HG02852 (cell line): ENCODE measurements at regions not wholly inside any gene's neighbourhood (a gene's known extent, or its start where the extent isn't known, plus 50 kb on each side); places are given as distances from the start of the nearest gene placed in this dataset.

ENCODE experiments used
- ATAC-seq: cut with Tn5 transposase; IDR thresholded peaks from one replicate; pipeline ENCODE4 v1.9.1; 2021; ENCODE audit warnings: mild to moderate bottlenecking, moderate library complexity; ENCODE audit not compliant: unreplicated experiment

DNA sequence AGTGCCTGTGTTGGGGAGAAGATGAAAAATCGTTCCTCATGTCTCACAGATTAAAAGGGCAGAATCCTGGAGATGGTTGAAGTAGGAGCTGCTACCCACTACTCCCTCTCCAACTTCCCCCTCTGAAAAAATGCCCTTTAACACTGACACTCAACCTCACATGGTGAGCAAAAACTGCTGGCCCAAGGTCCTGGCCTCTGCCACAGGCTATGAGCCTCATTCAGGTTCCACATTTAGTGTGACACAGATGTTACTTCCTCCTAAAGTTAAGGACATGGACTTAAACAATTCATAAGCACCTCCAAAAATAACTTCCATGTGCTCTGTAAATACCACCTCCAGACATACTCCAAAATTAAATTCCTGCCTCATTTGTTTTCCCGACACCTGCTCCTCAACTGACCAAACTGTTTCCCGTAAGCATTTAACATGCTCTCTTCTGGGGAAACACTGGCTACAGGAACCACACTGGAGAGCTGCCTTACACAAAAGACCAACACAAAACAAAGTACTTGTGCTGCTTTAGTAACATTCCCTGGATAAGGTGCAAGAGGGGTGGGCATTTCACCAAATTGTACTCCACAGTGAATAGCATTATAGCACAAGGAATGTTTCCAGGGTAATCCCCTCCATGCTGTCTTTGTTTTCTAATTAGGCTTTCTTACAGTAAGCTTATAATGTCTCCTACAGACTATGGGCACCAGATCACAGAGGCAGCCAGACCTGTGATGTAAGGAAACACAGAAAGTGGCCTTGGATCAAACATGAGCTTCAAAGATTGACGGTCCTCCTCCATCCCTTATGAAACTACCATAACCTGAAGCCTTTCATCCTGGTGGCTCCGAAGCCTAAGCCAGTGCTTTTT lies 57.0 kb downstream of the PHLDA1 start:
- ATAC-seq, result no peak

DNA sequence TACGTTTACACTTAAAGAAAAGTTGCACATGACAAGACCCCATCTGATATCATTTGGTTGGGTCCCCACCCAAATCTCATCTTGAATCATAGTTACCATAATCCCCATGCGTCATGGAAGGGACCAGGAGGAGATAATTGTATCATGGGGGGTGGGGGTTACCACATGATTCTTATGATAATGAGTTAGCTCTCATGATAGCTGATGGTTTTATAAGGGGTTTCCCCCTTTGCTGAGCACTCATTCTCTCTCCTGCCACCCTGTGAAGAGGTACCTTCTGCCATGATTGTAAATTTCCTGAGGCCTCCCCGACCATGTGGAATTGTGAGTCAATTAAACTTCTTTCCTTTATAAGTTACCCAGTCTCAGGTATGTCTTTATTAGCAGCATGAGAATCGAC lies 60.3 kb downstream of the PHLDA1 start:
- no peak for ATAC-seq

DNA sequence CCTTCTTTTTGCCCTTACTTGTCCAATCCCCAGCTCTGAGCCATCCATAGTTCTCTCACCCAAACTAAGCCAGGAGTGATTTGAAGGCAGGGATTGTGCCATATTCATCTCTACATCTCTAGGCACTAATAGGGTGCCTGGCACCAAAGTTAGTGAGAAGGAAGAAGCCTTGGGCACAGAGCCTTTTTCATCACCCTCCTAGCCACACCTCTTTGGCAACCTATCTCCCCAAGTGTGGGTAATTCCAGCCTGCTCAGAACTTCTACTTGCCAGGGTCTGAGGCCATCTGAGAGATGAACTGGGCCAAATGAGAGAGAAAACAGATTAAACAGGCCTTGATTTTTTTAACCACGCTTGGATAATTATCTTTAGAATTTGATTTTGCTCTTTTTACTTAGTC lies 61.3 kb downstream of the PHLDA1 start:
- ATAC-seq, result no peak

DNA sequence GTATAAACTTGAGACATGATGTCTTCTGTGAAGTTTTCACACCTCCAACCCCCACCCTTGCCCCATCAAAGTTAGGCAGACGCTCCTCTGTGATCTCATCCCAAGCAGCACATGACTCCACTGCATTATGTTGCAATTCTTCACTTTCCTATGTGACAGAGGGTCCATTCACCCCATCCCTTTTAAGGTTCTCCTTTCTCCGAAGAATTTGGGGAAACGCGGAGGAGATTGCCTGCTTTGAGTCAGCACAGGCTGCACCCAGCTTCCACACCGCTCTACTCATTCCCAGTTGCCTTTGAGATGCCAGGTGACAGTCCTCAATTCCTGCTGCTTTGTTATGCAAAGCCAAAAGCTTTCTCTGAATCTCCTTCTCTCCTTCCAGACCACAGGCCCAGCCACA lies 61.8 kb downstream of the PHLDA1 start:
- no peak for ATAC-seq

DNA sequence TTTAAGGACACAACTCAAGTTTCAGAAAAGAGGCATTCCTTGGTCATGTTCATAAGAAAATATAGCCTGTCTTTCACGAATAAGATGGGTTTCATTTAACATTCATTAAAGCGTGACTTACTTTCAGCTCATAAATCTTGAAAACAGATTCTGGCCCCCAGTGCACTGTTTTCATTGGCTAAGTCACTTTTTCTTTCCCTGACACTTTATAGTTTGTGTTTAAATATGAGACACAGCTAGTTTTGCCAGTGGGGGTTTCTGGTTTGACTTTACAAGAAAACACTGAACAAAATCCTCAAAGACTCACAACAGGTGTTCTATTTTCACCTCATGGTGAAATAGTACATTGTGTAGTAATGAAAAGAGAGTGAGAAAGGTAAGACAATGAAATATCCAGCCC lies 65.9 kb downstream of the PHLDA1 start:
- ATAC-seq, result no peak

DNA sequence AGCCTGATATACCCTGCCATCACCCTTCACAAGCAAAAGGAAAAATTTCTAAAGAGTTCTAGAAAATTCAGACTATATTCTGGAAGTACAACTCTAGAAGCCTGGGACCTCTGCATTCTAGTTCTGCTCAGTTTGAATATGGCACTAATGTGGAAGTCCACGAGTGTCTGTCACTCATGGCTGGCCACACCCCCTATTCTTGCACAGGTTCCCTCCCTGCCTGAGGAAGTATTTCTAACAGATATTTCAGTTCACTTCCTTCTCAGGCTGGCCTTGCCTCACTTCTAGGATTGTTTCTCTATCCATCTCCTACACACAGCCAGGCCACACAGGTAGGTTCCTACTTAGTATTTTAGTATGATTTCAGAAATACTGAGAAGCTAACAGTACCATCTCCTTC lies 67.4 kb downstream of the PHLDA1 start:
- no peak for ATAC-seq

DNA sequence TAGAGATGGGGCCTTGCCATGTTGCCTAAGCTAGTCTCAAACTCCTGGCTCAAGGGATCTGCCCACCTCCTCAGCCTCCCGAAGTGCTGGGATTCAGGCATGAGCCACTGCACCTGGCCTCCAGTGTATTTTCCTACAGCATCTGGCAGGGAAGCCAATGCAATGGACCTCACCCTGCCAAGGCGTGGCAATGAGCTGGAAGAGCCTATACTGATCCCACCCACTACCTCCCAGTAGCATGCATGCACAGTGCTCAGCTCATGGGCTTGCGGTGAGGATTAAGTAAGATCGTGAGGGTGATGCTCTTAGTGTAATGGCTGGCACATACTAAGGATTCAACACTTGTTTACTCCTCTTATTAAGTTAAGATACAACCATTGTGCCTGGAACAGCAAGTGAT lies 69.7 kb downstream of the PHLDA1 start:
- no peak for ATAC-seq

DNA sequence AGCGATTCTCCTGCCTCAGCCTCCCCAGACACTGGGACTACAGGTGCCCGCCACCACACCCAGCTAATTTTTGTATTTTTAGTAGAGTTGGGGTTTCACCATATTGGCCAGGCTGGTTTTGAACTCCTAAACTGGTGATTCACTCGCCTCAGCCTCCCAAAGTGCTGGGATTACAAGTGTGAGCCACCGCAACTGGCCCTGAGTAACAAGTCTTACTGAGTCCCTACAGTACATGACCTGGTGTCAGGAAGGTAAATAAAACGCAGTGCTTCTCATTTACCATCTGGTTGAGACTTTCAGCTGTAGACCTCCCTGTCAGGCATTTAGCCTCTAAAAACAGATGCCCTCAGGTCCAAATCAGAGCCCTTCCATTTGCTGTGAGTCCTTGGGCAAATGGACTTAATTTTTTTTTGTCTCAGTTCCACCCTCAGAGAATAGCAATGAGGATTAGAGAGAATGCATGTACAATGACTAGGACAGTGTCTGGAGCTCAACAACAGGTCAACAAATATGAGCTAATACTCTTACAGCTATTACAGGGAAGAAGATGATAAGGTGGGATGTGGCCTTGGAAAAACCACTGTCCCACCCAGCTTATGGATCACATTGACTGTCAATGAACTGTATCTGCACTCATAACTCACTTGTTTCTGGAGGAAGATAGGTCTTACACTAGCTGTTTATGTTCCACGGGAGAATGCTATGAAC lies 70.5 kb downstream of the PHLDA1 start:
- ATAC-seq, result no peak

DNA sequence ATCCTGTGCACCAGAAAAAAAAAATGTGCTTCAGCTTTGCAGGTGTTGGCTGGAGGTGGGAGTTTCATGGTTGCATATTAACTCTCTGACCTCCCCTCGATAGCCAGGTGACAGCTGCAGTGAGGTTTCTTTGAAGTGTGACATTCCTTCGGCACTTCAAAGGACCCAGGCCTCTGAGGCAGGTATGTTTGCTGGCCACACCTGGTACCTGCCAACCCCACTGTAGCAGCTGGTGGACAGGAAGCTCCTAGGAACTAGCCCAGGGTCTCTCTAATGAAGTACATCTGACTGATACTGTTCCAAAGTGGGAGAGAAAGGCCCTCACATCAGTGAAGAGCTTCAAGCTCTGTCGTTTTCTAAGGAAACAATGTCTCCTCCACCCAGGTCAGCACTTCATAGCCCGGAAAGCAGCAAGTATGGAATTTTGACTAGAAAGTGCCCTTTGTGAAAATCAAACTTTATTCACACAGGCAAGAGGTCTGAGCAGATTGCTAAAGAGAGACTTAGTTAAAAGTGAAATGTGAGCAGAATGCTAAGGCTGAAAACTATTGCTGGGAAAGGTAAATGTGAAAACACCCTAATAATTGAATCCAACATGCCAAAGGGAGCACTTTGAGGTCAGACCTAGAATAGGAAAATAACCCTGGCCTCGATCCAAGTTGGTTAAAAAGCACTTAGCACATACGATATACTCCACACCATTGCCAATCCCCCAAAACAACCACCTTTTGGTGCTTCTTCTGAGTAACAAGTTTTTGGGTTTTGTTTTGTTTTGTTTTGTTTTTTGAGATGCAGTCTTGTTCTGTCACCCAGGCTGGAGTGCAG lies 71.3 kb downstream of the PHLDA1 start:
- ATAC-seq, result no peak

DNA sequence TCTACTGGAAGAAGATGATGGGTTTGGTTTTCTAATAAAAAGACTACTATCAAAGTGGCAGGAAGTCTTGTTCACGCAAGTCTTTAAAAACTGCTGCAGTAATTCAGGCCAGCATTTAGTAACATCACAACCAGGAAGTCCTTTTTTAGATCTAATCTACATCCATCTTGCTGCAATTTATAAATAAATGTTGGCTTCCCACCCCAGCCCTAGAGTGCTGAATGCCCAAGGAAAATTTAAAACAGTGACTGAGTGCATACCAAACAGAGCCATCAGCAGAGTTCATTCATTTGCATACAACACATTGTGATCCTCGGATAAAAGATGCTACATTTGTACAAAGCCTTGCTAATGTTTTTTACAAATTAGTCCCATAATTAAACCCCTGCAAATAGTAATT lies 72.1 kb downstream of the PHLDA1 start:
- ATAC-seq, result no peak

DNA sequence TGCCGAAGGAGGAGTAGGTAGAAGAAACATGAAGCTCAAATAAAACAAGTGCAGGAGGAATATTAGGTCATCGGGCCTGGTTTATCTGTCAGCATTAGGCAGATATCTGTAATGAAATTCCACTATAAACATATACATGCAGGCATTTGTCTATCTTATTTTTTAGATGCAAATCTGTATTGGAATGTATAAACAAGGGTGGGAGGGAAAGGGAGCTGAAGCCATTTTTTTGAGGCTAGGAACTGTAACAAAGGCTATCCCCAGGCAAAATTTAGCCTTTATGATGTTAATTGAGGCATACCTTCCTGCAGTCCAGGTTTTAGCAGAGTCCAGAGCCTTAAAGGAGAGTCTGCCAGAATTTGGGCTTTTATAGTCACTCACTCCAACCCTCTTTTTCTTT lies 72.5 kb downstream of the PHLDA1 start:
- ATAC-seq, result no peak

DNA sequence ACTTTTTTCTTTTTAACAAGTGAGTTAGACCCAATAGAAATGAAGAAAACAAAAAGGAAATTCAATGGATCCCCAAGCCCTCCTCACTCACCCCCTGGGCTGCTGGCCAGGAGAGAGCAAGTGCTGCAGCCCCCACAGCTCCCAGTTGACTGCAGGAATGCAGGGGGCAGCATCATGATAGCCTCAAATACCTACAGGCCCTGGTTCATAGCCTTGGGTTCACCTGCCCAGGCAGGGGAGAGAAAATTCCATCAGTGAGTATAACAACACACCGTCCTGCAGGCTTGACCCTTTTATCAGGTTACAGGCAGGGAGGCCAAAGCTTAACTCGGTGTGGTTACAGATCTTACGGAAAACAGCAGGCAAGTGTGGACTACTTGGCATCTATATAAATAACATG lies 76.3 kb downstream of the PHLDA1 start:
- ATAC-seq, result no peak

DNA sequence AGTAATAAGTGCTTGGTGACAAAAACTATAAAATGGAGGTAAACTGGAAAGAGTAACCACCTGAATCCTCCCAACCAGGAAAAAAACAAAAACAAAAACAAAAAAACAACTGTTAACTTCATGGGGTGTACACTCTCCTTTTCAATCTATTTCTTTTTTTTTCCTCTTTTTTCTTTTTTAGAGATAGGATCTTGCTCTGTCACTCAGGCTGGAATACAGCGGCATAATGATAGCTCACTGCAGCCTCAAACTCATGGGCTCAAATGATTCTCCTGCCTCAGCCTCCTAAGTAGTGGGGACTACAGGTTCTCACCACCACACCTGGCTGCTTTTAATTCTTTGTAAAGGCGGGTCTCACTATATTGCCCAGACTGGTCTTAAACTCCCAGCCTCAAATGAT lies 76.8 kb downstream of the PHLDA1 start:
- ATAC-seq, result no peak

DNA sequence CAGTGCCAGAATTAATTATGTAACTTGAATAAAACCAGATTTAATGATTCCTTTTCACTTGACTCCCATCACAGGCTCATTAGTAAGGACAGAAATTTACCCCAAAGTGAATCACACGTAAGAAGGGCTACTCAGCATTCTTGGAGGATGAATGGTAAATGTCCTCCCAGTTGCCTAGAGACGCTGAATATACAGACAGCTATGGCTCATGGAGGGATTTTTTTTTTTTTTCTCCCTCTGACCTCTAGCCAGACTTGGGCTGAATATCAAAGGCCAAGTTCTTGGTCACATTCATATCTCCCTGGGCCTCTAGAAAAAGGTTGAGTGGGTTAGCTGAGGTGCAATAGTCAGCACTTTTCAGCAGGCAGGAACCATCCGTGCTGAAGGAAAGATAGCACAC lies 77.5 kb downstream of the PHLDA1 start:
- ATAC-seq, result no peak

DNA sequence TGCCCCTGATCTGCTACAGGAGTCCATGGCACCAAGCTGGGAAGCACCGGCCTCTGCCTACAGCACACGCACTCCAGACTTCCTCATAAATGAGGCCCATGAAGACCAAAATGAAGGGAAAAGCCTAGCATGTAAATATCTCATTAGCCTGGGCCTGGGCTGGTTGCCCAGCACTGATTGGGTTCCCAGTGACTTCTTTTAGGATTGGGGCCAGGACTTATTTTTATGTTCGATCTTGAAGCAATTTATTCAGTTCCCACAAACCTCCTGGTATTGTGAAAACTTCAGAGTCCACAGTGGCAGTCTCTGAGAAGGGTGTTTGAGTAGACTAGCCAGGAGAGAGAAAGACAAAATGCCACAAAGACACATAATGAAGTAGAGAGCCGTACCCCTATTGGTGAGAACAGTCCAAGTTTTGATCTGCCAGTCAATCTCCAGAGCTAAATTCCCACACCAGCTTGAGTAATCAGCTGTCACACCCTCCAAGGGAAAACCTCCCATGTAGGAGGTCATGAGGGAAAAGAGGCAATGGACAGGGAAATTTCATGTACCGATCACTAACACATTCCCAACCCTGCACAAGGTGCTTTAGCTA lies 78.2 kb downstream of the PHLDA1 start:
- ATAC-seq, result no peak

DNA sequence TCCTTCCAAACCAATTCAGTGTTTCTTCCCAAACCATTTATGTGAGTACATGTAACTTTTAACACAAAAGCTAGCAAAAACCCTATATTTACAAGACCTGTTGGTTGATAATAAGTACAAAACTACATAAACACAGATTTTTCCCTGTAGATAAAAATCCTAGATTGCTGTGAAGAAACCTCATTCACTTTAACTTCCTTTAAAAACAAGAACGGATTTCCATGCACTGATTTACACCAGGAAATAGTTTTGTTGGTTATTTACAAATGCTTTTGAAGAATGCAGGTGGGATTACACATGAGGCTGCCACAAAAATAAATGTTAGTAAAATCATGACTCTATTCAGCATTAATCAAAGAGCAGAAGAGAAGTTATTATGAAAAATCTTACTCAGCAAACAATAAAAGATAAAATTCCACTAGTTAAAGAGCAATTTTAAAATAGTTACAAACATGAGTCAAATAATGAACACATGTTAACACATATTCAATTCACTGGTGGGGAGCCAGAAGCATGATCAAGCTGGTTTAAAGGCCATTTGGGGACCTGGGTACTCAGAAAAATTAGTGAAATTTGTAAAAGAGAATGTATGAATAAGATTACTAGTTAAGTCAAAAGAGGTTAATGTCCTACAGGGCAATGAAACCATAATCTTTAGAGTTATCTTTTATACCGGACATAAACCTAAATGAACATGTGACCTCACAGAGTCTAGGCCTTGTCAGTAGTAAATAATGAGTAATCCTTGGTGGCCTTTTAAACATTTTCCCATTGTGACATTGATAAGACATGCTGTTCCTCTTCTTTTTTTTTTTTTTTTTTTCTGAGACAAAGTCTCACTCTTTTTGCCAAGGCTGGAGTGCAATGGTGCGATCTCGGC lies 79.9 kb downstream of the PHLDA1 start:
- ATAC-seq, result no peak

DNA sequence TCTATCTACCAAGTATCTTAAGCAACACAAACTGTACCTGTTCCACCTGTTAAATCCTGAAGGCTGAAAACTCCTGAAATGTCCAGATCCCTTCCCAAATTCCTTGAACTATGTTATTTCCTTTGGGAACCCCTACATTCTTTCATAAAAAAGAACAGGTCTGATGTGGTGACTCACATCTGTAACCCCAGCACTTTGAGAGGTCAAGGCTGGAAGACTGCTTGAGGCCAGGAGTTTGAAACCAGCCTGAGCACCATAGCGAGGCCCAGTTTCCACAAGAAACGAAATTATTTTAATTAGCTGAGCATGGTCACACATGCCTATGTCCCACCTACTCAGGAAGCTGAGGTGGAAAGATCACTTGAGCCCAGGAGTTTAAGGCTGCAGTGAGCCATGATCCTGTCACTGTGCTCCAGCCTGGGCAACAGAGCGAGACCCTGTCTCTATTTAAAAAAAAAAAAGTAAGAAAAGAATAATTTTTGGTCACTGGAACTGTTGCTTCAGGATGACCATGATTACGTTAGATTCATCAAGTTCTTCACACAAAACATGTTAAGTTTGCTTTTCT lies 84.3 kb downstream of the PHLDA1 start:
- no peak for ATAC-seq

DNA sequence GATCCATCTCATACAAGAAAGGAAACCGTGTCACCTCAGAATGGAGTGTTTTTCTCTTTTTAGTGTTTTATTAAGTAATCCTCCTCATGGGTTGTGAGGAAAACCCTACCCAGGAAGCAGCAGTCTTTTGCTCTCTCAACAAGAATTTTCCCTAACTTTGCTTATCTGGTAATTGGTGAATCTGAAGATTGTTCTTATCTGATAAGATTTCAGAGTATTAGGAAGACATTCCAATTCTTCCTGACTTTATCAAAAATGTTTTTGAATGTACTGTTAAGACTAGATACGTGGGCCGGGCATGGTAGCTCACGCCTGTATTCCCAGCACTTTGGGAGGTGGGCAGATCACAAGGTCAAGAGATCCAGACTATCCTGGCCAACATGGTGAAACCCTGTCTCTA lies 86.0 kb downstream of the PHLDA1 start:
- no peak for ATAC-seq

DNA sequence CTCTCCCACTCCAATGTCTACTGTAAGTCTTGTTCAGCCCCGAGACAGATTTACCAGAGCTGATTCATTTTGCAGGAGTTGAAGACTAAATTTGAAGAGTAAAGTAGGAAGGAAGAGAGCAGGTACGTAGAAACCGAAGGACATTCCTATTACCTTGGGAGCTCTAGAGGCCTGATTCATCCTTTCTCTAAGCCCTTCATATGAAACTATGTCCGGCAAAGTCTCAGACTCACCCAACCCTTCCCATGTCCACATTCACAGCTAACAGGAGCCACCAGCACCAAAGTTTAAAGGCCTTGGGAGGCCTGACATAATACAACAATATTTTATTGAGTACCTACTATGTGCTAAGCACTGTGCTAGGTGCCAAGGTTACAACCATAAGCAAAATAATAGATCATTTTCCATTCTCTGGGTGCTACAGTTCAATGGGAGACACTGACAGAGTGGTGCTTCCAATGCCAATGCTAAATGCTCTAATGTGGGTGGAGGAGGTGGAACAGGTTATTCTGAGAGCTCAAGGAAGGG lies 86.6 kb downstream of the PHLDA1 start:
- no peak for ATAC-seq
